ENCODE measurements at regions not wholly inside any gene's neighbourhood (a gene's known extent, or its start where the extent isn't known, plus 50 kb on each side); places are given as distances from the start of the nearest gene placed in this dataset.
A peak's percentile ranks its signal among the peaks of the same experiment; 100 is the strongest.

- no peak overlapping the region for H3K4me3 ChIP-seq (ENCODE audit: low read depth, low read length)
- no peaks in the 10 kb centered on the region for H3K27me3 ChIP-seq (ENCODE audit: control insufficient read depth, insufficient read depth, low read length)
- no peaks in the 10 kb centered on the region for H3K36me3 ChIP-seq (ENCODE audit: control insufficient read depth, insufficient read depth, low read length)
- TF ChIP-seq CTCF (IDR thresholded peaks at IDR 0.05; ENCODE audit: insufficient read depth, low read length, poor library complexity, severe bottlenecking) = peak; percentile 75
- no peak for DNase-seq (ENCODE audit: low read depth)
Observed at GRCh38 chr2:18378020-18378653, 182.3 kb downstream of the RDH14 start.

- no peaks in the 10 kb centered on the region for H3K27me3 ChIP-seq (ENCODE audit: control insufficient read depth, insufficient read depth, low read length)
- no peak for DNase-seq (ENCODE audit: low read depth)
- no peaks in the 10 kb centered on the region for H3K36me3 ChIP-seq (ENCODE audit: control insufficient read depth, insufficient read depth, low read length)
- no peak overlapping the region for H3K4me3 ChIP-seq (ENCODE audit: low read depth, low read length)
- TF ChIP-seq CTCF (IDR thresholded peaks at IDR 0.05; ENCODE audit: insufficient read depth, low read length, poor library complexity, severe bottlenecking) = no peak
Observed at GRCh38 chr2:18376936-18377335, 183.5 kb downstream of the RDH14 start.

GRCh38 chr2:18373664-18374063, 186.8 kb downstream of the RDH14 start:
- no peak for DNase-seq (ENCODE audit: low read depth)
- no peaks in the 10 kb centered on the region for H3K36me3 ChIP-seq (ENCODE audit: control insufficient read depth, insufficient read depth, low read length)
- TF ChIP-seq CTCF (IDR thresholded peaks at IDR 0.05; ENCODE audit: insufficient read depth, low read length, poor library complexity, severe bottlenecking) = no peak
- H3K27me3 ChIP-seq (ENCODE audit: control insufficient read depth, insufficient read depth, low read length) = no peaks in the 10 kb centered on the region
- H3K4me3 ChIP-seq (ENCODE audit: low read depth, low read length) = no peak overlapping the region

- Histone ChIP-seq H3K4me3 (ENCODE audit: low read depth, low read length) (no peak overlapping the region), H3K36me3 (ENCODE audit: control insufficient read depth, insufficient read depth, low read length) (no peaks in the 10 kb centered on the region), H3K27me3 (ENCODE audit: control insufficient read depth, insufficient read depth, low read length) (no peaks in the 10 kb centered on the region)
- no peak for TF ChIP-seq CTCF (IDR thresholded peaks at IDR 0.05; ENCODE audit: insufficient read depth, low read length, poor library complexity, severe bottlenecking)
- DNase-seq (ENCODE audit: low read depth) = no peak
Observed at GRCh38 chr2:18373081-18373480, 187.4 kb downstream of the RDH14 start.

- no peak for DNase-seq (ENCODE audit: low read depth)
- Histone ChIP-seq H3K36me3 (ENCODE audit: control insufficient read depth, insufficient read depth, low read length) (no peaks in the 10 kb centered on the region), H3K4me3 (ENCODE audit: low read depth, low read length) (no peak overlapping the region), H3K27me3 (ENCODE audit: control insufficient read depth, insufficient read depth, low read length) (no peaks in the 10 kb centered on the region)
- TF ChIP-seq CTCF (IDR thresholded peaks at IDR 0.05; ENCODE audit: insufficient read depth, low read length, poor library complexity, severe bottlenecking) = no peak
Observed at GRCh38 chr2:18372641-18373040, 187.8 kb downstream of the RDH14 start.

GRCh38 chr2:18369760-18370159, 190.7 kb downstream of the RDH14 start:
- Histone ChIP-seq H3K4me3 (ENCODE audit: low read depth, low read length) (no peak overlapping the region), H3K27me3 (ENCODE audit: control insufficient read depth, insufficient read depth, low read length) (no peaks in the 10 kb centered on the region), H3K36me3 (ENCODE audit: control insufficient read depth, insufficient read depth, low read length) (no peaks in the 10 kb centered on the region)
- DNase-seq (ENCODE audit: low read depth) = no peak
- no peak for TF ChIP-seq CTCF (IDR thresholded peaks at IDR 0.05; ENCODE audit: insufficient read depth, low read length, poor library complexity, severe bottlenecking)
